Inflammatory macrophage treated with lipopolysaccharide for 1 hour (primary cell): ENCODE measurements at regions not wholly inside any gene's neighbourhood (a gene's known extent, or its start where the extent isn't known, plus 50 kb on each side); places are given as distances from the start of the nearest gene placed in this dataset.

Source experiments
- DNase-seq, 2 donors: peaks; one replicate each; pipeline ENCODE4 v3.0.0-alpha.2; 2020 to 2022

DNA sequence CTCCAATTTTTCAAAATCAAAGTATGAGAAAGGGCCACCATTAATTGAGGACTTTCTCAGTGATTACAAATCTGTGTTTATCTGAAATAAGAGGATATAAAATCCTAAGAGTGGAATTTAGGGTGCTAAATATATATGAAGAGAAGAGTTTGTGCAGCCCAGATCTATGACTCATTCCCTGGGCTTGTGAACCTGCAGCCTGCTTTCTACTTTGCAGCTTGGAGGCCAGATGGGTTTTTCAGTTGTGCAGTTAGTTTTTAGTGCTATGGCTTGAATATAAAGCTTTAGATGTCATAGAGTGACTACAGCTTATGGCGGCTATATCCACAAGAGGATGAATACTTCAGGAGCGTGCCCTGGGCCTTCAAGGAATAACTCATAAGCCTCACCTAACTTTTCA lies 1391.1 kb downstream of the FSTL5 start:
- no peak for DNase-seq

DNA sequence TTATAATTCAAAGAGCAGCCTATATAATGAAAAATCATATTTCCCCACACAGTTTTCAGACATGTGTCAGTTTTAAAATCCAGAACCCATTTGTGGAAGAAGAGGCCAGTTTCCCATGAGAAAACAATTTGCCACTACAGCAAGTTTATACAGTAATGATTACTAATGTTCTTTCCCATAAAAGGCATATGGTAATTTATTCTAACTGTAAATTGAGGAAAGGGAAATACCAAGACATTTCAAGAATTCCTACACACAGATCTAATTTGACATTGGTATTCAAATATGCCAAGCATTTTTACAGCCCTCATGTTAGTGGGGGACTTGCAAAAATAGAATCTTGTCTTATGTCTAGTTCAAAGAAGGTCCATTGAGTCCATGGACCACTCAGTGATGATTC lies 1368.6 kb downstream of the FSTL5 start:
- DNase-seq, result no peak

DNA sequence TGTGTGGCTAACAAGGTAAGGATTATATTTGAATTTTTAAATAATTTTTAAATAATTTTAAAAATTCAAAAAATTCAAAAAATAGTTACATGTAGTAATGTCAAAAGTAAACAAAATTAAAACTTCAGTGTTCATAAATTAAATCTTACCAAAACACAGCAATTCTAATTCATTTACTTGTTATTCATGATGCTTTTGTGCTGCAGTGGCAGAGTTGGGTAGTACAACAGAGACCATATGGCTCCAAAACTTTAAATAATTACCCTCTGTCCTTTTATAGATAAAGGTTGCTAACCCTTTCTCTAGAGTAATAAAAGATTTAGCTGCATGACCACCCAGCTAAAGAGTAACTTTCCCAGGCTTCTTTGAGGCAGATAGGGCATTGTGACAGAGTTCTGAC lies 1355.6 kb downstream of the FSTL5 start:
- DNase-seq, result no peak

DNA sequence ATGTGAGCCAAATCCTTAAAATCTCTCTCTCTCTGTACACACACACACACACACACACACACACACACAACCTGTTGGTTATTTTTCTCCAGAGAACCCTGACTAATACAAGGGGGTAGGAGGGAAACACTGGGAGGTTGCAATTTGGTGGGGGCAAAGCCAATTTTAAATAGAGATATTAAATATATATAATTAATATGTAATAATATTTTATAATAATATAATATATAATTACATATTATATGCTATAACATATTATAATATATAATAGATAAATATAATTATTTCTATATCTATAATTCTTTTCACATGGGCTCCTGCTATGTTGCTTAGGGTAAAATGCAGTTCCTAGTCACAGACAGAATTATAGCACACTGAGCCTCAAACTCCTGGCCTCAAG lies 1354.2 kb downstream of the FSTL5 start:
- no peak for DNase-seq

DNA sequence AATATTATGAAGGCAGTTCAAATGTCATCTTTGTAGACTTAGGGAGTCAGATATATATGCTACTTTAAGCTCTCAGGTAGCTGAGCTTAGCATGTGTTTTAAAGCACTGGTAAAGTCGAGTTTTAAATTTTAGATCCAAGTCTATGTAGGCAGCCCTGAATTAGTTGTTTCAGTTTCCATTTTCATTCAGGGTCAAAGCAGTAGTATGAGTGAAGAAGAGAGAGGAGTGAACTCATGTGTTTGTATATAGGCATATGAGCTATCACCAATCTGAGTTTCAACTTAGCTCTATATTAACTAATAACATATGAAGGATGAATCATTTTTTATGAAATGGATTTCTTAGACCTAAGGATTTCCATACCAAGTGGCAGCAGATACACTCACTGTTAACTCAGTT lies 1353.4 kb downstream of the FSTL5 start:
- no peak for DNase-seq

DNA sequence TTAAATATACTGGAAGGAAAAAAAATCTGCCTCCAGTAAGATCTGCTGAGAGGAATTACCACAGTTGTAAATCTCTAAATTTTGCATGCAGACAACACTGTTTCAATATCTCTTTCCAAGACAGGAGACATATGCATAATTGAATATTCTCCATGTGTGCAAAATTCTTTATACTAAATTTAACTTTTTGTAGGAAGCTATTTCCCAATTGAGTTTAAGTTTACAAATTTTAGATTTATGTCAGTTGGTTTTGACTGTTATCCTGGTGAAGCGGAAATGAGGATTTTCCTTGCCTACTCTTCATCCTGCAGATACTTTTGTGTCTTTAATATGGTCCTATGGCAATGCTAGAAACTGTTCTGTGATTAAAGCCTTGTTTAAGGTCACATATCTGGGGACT lies 1352.9 kb downstream of the FSTL5 start:
- DNase-seq, result no peak

DNA sequence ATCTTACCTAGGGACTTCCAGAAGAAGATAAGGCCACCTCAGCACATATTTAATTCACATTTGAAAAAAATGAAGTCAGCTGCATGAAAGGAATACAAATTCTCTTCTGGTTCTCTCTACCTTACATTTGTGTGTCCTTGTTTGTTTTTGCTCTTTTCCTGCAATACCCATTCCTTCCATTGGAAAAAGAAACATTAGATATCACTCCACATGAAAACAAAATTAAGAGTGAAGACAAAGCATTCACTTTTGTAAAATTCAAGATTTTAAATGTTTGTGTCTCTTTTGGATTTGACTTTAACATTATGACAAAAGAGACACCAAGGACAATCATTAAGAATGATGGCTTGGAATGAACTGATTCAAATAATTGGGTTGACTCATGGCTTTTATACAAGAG lies 1351.8 kb downstream of the FSTL5 start:
- DNase-seq, result no peak

DNA sequence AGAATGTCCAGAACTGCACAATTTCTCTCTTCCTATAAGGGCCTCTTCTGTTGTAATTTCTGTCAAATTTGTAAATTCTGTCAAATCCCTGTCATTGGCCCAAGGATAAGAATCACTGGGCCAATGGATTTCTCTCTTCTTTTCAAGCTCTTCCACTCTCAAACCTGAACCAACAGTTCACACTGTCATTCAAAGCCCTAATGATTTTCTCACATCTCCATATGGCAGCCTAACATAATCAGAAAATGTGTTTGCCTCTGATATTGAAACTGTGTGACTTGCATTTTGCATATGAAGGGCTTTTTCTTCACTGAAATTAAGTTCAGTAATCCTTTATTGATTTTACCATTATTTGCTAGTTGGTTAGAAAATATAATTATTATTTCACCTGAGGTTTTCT lies 1349.1 kb downstream of the FSTL5 start:
- no peak for DNase-seq

DNA sequence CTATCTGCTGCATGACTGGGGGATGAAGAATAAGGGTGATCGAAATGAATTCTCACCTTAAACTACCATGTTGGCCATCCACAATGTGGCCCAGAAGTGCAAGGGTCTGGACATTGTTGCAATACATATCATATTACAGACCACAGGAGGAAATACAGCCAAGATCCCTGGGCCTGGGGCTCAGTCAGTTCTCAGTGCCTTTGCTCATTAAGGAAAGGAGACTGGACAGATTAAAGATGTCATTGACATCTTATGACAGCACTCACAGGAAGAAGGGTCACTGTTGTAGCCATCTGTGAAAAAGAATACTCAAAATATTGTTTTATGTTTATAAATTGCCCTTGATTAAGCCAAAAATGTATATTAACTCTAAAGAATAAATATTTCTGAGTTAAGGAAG lies 1345.2 kb downstream of the FSTL5 start:
- DNase-seq, result no peak

DNA sequence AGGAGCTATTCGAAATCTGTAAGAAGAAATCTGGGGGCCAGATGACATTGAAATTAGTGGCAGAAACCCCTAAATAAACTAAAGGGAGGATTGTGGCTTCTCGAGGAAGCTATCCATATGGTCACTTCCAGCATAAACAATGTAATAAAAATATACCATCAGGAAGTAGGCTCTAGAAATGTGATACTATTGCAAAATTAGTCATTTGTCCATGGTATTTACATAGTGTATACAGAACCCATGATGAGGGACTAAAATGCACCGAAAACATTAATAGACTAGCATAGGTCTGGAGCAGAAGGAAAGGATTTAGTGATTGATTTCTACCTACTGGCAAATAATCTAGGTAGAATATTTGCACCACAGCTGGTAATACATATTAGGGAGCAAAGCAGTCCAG lies 1344.0 kb downstream of the FSTL5 start:
- DNase-seq, result no peak

DNA sequence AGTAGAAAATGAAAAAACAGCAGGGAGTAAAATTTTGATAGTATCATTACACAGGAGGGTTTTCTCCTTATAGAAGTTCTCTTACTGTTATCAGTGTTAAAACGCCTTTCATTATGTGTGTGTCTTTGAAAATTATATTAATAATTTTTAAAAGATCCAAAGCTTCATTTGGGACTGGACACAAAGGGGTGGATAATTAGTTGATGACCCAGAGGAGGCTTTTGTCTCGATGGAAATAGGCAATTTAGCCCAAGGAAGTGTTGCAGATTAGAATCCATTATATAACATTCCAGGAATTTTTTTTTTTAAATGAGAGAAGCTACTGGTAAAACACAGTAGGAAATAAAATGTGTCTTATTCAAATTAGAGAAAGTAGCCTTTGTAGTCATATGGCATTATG lies 1339.3 kb downstream of the FSTL5 start:
- no peak for DNase-seq

DNA sequence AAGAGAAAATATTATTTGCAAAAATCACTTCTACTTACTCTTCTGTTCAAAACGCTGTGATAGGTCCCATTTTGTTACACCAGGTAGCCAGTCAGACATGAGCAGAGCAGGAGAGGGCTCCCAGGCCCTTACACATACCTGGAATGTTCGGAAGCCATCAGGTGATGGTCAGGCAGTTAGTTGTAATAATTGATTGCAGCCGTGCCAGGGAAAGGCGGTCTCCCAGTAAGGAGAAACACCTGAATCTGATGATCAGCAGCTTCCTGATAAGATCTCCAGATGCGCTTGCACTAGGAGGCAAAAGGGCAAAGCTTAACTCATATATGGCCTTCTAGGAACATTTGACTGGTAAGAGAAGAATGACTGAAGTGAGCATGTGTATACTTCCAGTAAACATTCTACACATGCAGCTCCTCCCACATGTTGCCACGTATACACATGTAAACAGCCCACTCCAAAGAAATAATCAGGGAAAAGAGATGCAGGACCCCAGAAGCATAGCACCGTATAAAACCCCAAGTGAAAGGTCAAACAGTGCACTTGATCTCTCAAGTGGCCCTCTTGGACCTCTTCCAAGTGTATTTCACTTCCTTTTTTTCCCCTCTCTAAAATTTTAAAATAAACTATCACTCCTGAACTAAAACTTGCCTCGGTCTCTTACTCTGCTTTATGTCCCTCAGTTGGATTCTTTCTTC lies 1338.0 kb downstream of the FSTL5 start:
- DNase-seq, result no peak

DNA sequence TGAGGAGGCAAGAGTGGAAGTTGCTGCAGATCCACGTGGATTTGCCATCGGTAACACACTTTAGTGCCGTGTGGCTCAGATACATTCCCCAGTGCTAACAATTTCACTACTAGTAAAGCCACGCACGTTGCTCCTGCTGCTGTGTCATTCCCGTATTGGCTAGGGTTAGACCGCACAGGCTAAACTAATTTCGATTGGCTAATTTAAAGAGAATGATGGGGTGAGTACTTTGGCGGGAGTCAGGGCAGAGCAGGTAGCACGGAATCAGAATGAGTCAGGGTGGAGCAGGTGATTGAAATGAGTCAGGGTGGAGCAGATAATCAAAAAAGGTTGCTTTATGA lies 1337.5 kb downstream of the FSTL5 start:
- DNase-seq, result no peak

DNA sequence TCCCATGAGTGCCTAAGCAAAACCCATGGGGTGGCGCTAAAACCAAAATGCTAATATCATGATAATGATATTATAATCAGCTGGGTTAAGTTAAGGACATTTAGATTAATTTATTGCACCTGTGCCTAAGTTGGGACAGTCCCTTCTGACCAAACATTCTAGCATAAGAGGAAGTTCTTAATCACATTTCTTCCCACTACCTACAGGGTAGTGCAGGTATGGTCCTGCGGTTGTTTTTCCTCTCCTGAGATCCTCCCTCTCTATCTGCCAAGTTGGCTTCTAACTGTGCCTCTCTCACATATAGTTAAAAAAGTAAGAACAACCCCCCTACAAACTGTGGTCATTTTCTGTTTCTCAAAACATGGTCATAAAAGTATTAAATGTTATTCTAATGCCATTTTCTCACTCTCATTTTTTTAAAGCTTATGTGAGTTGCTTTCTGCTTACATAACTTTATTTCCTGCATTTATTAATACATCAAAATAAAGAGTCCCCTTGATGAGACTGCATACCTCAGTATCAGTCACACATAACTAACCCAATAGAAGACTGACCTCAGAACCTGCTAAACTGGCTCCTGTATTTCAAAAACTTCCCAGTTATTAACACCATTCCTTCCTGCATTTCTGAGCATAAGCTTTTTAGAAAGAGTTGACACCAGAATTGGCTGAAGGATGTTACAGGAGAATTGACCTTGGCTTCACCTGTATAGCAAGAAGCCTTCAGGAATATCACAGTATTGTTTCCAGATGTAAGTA lies 1332.5 kb downstream of the FSTL5 start:
- DNase-seq, result no peak

DNA sequence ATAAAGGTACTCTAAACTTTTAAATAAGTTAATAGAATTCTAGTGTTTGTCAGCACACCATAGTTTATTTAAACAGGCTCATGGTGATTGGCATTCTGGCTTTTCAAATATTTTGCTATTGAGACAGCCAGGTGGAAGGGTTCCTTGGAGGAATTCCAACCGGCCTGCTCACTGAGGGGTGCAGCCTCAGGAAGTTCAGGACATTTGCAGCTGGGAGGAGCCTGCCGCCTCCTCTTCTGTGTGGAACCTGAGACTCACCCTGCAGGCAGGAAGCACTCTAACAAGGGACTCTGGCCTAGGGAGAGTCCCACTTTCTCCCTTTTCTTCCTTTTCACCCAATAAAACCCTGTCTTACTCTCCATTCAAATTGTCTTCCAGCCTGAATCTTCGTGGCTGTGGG lies 1328.0 kb downstream of the FSTL5 start:
- no peak for DNase-seq

DNA sequence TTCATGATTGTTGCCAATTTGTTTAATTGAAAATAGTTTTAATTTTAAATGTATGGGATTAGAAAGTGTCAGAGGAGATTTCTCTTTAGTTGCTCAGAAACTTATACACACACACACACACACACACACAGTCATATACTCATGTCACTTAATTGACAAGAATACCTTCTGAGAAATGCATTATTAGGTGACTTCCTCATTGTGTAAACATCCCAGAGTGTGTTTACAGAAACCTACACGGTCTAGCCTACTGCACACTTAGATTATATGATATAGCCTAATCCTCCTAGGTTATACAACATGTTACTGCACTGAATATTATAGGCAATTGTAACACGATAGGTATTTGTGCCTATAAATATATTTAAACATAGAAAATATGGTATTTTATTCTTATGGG lies 1327.4 kb downstream of the FSTL5 start:
- DNase-seq, result no peak

DNA sequence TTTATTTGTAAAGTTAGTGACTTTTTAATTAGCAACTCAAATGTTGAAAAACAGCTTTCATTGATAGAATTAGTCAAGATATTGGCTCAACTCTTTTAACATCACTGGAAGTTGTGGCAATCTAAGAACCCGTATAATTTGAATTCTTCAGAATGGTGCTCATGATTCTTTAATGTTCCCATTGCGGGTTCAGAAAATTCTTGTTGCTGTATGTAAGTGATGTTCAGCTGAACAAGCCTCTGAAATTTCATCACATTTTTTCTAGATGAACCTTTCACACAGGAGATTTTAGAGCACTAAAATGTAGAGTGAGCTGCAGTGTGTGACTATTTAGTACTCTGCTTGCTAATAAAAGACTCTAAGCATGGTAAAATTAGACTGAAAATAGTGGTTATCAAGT lies 1317.7 kb downstream of the FSTL5 start:
- DNase-seq, result no peak

DNA sequence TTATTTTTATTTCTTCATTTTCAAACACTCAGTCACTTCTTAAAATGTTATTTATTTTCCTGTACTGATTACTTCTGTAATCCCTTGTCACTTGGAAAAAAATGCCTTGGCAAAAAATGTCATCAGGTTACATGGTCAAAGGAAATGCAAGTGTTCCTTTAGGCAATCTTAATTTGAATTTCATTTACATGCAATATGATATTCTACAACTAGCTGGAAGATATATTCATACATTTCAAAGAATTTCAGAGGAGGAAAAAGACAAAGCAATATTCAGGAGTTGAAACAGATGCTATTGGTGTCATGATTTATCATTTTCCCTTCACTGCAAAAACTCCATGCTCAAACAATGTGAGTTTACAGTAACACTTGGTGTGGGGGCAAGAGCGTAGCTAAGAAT lies 1316.6 kb downstream of the FSTL5 start:
- no peak for DNase-seq

DNA sequence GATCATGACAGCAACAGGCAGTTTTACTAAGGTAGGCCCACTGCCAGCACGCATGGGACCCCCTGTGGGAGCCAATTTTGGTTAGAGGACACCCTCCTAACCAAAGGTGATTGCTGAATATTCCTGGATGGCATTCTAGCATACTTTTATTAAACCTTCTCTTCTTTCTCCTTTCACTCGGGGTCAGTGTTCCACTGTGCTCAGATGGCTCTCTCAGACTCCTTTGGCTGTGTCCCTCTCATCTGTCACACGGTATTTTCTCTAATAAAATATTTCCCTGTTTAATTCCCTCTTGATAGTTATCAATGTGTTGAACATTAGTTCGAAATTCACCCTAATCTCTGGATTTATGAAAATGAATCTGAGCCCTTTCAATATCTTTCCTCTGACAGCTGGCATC lies 1315.3 kb downstream of the FSTL5 start:
- DNase-seq, result no peak

DNA sequence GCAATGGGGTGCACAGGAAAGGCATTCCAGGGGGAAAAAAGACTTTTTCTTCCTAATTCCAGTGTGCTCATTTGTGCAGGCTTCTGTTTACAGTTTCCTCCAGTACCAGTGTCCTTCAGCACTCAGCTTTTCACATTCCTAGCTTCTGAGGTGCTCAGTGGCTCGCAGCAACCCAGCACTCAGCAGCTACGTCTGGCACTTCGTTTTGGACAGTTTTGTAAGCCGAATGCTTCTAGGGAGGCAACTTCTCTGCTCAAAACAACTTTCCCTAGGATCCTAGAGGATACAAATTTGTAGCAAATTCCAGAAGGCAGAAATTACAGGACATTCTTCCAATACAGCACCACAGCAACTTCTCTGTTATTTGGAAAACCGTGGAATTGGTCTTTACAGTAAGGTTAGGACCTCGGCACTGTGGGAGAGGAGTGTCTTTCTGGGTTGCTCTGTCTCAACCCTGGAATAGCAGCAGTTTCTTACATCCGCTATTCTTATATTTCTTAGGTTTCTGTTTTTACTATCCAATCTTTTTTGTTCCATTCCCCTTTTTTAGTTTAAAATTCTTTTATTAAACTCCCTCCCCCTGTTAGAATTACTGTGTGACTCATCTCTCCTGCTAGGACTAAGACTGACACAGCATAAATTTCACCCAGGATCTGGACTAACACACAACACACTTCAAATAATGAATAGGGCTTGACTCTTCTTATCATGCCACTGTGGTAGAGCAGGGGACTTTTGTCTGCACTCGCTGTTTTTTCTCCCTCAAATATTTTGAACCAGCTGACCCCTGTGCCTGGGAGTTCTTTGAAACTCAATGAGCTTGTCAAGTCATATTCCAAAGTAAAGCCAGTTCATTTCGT lies 1314.7 kb downstream of the FSTL5 start:
- no peak for DNase-seq

DNA sequence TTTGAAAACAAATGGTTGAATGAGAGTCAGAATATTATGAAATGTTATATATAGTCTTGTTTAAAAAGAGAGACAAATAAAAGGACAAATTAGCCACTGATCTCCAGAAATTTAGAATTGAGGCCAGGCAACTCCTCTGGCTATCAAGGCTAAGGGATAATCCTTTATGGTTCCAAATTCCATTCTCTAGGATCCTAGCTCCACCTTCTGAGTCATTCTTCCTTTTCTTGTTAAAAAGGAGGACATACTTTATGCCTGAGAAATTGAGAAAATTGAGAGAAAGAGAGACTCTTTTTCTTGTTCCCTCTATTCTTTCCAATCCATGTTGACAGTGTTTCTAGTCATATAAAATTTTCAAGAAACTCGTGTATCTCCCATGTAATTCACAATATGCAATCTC lies 1299.5 kb downstream of the FSTL5 start:
- DNase-seq, result no peak

DNA sequence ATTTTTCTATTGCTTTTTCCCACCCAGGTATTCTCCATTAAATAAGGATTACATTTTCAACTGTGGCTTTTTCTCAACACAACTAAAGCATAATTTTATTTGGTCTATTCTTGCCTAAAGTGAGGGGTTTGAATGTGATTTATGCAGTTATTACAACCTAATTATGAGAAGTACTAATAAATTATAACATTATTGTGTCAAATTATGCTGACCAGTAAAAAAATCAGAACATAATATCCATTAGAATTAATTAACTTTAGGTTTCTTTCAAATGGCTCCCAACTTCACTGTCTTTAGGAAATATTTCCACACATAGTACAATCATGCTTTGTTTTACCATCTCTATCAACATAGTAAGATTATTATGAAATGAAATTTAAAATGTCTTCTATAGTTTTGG lies 1293.9 kb downstream of the FSTL5 start:
- DNase-seq, result no peak

DNA sequence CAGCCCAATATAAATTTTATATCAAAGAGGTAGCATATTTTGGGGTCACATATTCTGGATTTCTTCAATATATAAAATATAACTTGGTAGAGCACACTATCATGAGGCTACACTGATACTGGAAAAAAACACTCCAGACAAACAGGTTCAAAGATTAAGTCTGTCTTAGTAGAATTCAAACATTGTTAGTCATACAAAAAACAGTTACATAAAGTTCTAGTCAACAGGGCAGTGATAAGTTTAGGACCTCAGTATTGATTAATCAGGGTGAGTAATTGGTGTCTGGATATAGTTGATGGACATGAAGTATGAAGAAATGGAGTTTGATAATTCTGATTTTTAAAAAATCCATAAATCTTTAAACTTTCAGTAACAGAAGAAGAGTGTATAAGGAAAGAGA lies 1291.3 kb downstream of the FSTL5 start:
- no peak for DNase-seq
